Stomach (tissue), 8 donors: ENCODE measurements at regions not wholly inside any gene's neighbourhood (a gene's known extent, or its start where the extent isn't known, plus 50 kb on each side); places are given as distances from the start of the nearest gene placed in this dataset.

Experiments
- DNase-seq, 2 donors: peaks; one replicate each; pipeline versions ENCODE4 v3.0.0 to v3.0.0-alpha.2; 2013 to 2019
- H3K27ac ChIP-seq, 5 donors: fragments of 200-600 bp in 4 of 5; sonication (generic) in 4 of 5; one replicate each; pipeline ENCODE4 v1.5.1; 2013 to 2019; ENCODE audit warnings: mild to moderate bottlenecking in 1 of 5, moderate library complexity in 1 of 5
- H3K27me3 ChIP-seq, 3 donors: fragments of 200-600 bp; sonication (generic); one replicate each; pipeline ENCODE4 v1.5.1; 2017 to 2019; ENCODE audit warnings: mixed run types in 1 of 3
- H3K36me3 ChIP-seq, 4 donors: fragments of 200-600 bp; sonication (generic); 1 replicate in 3 of 4; 2 replicates in 1 of 4; pipeline ENCODE4 v1.5.1; 2016 to 2019
- H3K4me1 ChIP-seq, 4 donors: fragments of 200-600 bp; sonication (generic); one replicate each; pipeline ENCODE4 v1.5.1; 2016 to 2019
- H3K4me3 ChIP-seq, 4 donors: fragments of 200-600 bp; sonication (generic) in 3 of 4; one replicate each; pipeline ENCODE4 v1.5.1; 2016 to 2019; ENCODE audit warnings: mild to moderate bottlenecking in 1 of 4
- H3K9me3 ChIP-seq, 4 donors: fragments of 200-600 bp; sonication (generic); one replicate each; pipeline ENCODE4 v1.5.1; 2016 to 2019
- CTCF ChIP-seq, 7 experiments: fragments of 450-650 bp in 4 of 7; fragments of 200-600 bp in 3 of 7; sonication (generic) in 3 of 7; IDR thresholded peaks; one replicate each; pipeline ENCODE4 v1.5.1; 2016 to 2019; ENCODE audit warnings: antibody characterized with exemption in 7 of 7, control low read depth in 2 of 7, mild to moderate bottlenecking in 1 of 7
- EP300 ChIP-seq: sonication (generic); formaldehyde crosslinking; IDR thresholded peaks from one replicate; pipeline ENCODE4 v1.6.1; 2017; ENCODE audit warnings: antibody characterized with exemption
- POLR2A ChIP-seq, 4 donors: fragments of 450-650 bp; IDR thresholded peaks; one replicate each; pipeline ENCODE4 v1.6.1; 2016; ENCODE audit warnings: antibody characterized with exemption in 4 of 4, control low read depth in 2 of 4, mild to moderate bottlenecking in 1 of 4, moderate library complexity in 1 of 4
- POLR2AphosphoS5 ChIP-seq, 3 donors: sonication (generic); formaldehyde crosslinking; IDR thresholded peaks; one replicate each; pipeline ENCODE4 v1.6.1; 2016; ENCODE audit warnings: antibody characterized with exemption in 3 of 3
- WGBS, 5 donors: extraction: QIAGEN DNeasy Blood & Tissue Kit in 3 of 5; methylation state at CpG; one replicate each; pipeline versions ENCODE4 v1.1.5 to v1.1.7; 2013 to 2018; 5-methylcytosine and 5-hydroxymethylcytosine counted together
- intact Hi-C: fragments of 100-400 bp; cut with DNase I; formaldehyde crosslinking; loops from one replicate; pipeline ENCODE4 v1.15.1; 2023; ENCODE audit warnings: low total_unique reads
- donor health status: healthy with polysubstance abuse.
- donor health status: Bipolar disorder and iron deficiency.
- donor health status: healthy.

GRCh38 chr5:87097664-87098063, 170.0 kb upstream of the RASA1 start:
- WGBS, 5 donors, result 70 to 93% (median 91%) methylated on average over 2 of the region's 2 CpGs
- intact Hi-C loops, result no loop called here

GRCh38 chr5:87099291-87099839, 168.3 kb upstream of the RASA1 start:
- H3K27ac ChIP-seq, result no peak overlapping the region
- no peak overlapping the region for H3K4me3 ChIP-seq
- DNase-seq, result no peak
- no peaks in the 10 kb centered on the region for H3K9me3 ChIP-seq
- H3K4me1 ChIP-seq, result no peaks in the 10 kb centered on the region
- TF ChIP-seq POLR2A (IDR thresholded peaks at IDR 0.05), result no peak
- intact Hi-C loops, result no loop called here
- H3K36me3 ChIP-seq, result no peaks in the 10 kb centered on the region
- 35 to 50% (median 37%) methylated on average over 1 of the region's 1 CpG for WGBS, 5 donors
- no peaks in the 10 kb centered on the region for H3K27me3 ChIP-seq

More at GRCh38 chr5:87097664-87098063, 170.0 kb upstream of the RASA1 start:
- no peak for DNase-seq
- Histone ChIP-seq H3K4me3 (no peak overlapping the region), H3K4me1 (no peaks in the 10 kb centered on the region), H3K27me3 (no peaks in the 10 kb centered on the region), H3K36me3 (no peaks in the 10 kb centered on the region), H3K9me3 (no peaks in the 10 kb centered on the region), H3K27ac (no peak overlapping the region)
- TF ChIP-seq POLR2A (IDR thresholded peaks at IDR 0.05) (no peak), EP300 (no peak), POLR2AphosphoS5 (IDR thresholded peaks at IDR 0.05) (no peak), CTCF (IDR thresholded peaks at IDR 0.05) (no peak)

- TF ChIP-seq EP300, result no peak
- TF ChIP-seq CTCF (IDR thresholded peaks at IDR 0.05), result no peak
- no peaks in the 10 kb centered on the region for H3K4me1 ChIP-seq
- intact Hi-C loops, result no loop called here
- no peaks in the 10 kb centered on the region for H3K27me3 ChIP-seq
- H3K9me3 ChIP-seq, result no peaks in the 10 kb centered on the region
- H3K27ac ChIP-seq, result no peak overlapping the region
- H3K36me3 ChIP-seq, result no peaks in the 10 kb centered on the region
- peak in 1 of 2 donors; percentile 11 for DNase-seq
- no peak overlapping the region for H3K4me3 ChIP-seq
Measured at GRCh38 chr5:87099968-87100367, 167.7 kb upstream of the RASA1 start.

DNA sequence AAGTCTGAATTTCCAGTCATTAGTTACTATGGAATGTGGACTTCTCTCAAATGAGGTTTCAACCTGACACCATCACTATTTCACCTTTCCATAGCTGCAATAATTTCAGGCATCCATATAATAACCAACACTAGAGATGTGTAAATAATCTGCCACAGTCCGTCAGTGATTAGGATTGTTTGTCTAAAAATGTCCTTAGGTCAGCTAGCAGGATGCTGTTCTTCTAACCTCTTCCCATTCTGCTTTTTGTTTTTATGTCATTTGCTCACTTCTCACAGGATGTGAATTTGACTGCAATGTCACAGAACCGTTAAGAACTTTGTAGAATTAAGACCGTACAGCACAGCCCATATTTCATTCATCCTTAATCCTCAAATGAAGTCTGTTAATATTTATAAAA, 166.4 kb upstream of the RASA1 start:
- TF ChIP-seq EP300 (no peak), POLR2AphosphoS5 (IDR thresholded peaks at IDR 0.05) (no peak), POLR2A (IDR thresholded peaks at IDR 0.05) (no peak), CTCF (IDR thresholded peaks at IDR 0.05) (no peak)
- H3K36me3 ChIP-seq, result no peaks in the 10 kb centered on the region
- H3K9me3 ChIP-seq, result no peaks in the 10 kb centered on the region
- no peak overlapping the region for H3K27ac ChIP-seq
- intact Hi-C loops, result no loop called here
- no peaks in the 10 kb centered on the region for H3K27me3 ChIP-seq
- DNase-seq, result no peak
- WGBS, 5 donors, result 29 to 31% (median 30%) methylated on average over 3 of the region's 3 CpGs
- H3K4me1 ChIP-seq, result no peaks in the 10 kb centered on the region
- no peak overlapping the region for H3K4me3 ChIP-seq

DNA sequence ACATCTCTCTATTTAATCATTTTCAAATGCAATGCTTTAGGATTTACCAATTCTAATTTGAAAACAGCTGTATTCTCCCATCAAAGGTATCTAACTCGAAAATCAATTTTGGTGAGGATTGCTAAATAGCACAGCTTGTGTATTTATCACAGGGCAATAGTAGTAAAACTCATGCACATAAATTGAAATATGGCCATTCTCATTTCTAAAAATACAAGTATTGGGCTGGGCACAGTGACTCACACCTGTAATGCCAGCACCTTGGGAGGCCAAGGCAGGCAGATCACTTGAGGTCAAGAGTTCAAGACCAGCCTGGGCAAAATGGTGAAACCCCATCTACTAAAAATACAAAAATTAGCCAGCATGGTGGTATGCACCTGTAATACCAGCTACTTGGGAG, 164.8 kb upstream of the RASA1 start:
- TF ChIP-seq CTCF (IDR thresholded peaks at IDR 0.05) (no peak), EP300 (no peak), POLR2AphosphoS5 (IDR thresholded peaks at IDR 0.05) (no peak), POLR2A (IDR thresholded peaks at IDR 0.05) (no peak)
- Histone ChIP-seq H3K9me3 (no peaks in the 10 kb centered on the region), H3K27ac (no peak overlapping the region), H3K4me1 (no peaks in the 10 kb centered on the region), H3K4me3 (no peak overlapping the region), H3K27me3 (no peaks in the 10 kb centered on the region), H3K36me3 (no peaks in the 10 kb centered on the region)
- intact Hi-C loops, result no loop called here
- 88 to 97% (median 91%) methylated on average over 1 of the region's 1 CpG for WGBS, 5 donors
- no peak for DNase-seq
